Kidney tubule cell (primary cell): ENCODE measurements at regions not wholly inside any gene's neighbourhood (a gene's known extent, or its start where the extent isn't known, plus 50 kb on each side); places are given as distances from the start of the nearest gene placed in this dataset.
A peak's percentile ranks its signal among the peaks of the same experiment; 100 is the strongest.

Experiments
- DNase-seq: peaks from one replicate; pipeline ENCODE4 v3.0.0-alpha.2; 2018; ENCODE audit warnings: low spot score

DNA sequence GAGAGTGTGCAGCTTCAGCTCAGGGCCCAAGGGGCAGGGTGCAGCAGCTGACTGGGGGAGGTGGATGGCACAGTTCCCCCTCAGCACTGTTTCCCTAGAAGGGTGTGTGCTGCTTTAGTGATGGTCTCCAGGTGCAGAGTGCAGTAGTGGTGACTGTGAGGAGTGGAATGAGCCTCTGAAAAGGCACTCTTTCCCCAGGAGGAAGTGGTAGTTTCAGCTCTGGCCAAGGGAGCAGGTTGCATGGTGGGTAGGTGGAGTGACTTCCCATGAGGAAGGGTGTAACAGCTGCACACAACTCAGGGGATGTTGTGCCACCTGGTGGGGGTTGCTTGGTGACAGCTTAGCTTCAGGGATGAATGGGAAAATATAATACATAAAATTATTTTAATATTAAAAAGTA lies 251.5 kb upstream of the NXPH2 start:
- DNase-seq, result peak; percentile 87

DNA sequence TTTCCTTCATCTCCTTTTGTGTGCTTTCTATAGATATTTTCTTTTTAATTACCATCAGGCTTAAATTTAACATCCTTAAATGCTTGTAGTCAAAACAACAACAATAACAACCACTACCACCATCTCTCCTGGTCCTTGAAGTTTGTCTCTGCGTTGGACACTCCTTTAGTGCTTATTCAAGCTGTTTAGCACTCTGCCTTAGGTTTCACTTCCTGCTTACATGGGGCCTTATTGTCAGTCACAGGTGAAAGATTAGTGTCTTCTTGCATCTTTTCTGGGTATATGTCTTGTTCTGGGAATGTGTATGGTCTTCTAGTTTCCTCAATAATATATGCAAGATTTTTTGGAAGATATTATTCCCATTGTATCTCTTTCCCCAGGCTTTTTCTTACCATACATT lies 240.1 kb upstream of the NXPH2 start:
- no peak for DNase-seq

DNA sequence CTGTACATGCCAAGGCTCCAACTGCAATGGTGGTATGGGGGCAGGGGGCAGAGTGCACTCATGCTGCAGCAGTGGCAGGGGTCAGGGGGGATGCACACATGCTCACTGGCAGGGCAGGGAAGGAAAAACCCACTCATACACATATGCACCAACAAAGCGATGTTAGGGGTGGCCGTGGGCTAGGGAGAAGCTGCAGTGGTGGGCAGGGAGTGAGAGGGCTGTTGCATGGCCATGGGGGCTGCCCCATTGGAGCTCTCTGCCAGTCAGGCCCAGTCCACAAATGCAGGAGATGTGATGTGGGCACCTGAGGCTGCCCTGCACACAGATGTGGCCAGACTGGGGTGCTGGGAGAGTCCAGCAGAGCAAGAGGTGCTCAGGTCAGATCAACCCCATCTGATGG lies 238.1 kb upstream of the NXPH2 start:
- DNase-seq, result no peak

- DNase-seq, result no peak
Observed at GRCh38 chr2:139007130-139007529, 226.9 kb upstream of the NXPH2 start.

DNA sequence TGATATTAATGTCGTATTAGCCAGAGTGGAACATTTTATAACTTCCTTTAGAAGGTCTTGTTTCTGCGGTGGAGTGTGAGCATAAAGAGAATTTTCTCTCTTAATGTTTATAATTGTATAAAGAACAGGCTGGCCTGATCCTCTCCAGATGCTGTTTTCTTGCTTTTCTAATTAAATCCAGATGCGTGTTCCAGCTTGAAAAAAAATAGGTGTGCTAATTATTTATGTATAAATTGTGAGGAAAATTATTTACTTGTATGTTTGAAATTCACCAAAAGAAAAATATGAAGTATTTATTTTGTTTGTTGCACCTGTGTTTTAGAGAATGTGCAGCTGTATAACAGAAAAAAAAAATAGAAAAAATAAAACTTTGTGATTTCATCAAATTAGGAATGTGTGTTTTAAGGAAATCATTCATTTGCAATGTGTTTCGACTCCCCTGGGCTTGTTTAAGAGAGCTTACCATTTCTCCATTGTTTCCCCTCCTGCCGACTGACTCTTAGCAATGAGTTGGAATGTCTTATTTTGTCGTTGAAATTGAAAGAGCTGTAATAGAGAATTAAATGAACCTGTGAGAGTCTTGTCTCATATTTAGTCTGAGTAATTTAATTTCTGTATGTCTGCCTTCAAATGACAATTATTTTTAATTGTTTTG lies 220.1 kb upstream of the NXPH2 start:
- no peak for DNase-seq

- DNase-seq, result peak; percentile 94
Observed at GRCh38 chr2:138997856-138998517, 217.8 kb upstream of the NXPH2 start.

DNA sequence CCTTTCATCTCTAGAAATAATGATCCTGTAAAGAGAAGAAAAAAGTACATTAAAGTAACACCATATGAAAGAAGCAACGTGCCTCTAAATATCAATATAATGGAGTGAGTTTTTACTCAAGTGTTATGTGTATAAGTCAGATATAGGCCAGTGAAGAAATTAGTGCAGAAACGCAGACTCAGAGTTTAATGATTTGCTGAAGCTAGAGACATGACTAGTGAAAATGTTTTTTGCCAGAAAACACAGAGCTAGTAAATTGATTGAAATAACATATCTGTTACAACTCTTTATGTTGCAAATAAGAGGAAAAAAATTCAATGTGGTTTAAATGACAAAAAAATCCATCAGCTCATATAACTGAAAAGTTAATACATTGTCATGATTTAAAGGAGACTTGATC lies 217.2 kb upstream of the NXPH2 start:
- DNase-seq, result peak; percentile 66

DNA sequence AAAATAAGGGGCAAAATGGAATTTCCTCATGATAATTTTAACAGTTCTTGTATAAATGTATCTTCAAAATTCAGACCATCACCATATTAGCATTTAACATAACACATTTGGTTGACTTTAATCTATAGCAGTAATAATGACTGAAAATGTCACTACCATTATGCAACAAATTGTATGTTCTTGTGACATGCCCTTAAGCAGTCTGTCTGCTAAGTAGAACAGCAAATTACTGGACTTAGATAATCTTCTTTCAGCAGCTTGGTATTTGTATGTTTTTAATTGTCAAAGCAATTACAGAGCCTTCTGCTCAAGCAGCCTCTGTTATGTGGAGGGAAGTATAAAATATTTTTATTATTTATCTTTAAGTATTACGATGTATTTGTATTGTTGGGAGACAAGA lies 214.3 kb upstream of the NXPH2 start:
- DNase-seq, result no peak

DNA sequence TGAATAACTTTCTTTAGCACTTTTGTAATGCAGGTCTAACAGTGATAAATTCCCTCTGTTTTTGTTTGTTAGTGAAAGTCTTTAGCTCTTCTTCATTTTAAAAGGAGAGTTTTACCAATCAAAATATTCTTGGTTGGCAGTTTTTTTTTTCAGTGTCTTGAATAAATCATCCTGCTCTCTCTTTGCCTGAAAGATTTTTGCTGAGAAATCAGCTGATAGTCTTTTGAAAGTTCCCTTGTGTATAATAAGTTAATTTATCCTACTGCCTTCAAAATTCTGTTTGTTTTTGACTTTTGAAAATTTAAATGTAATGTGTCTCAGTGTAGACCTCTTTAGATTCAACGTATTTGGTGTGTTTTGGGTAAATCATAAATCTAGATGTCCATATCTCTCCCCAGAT lies 205.7 kb upstream of the NXPH2 start:
- no peak for DNase-seq

GRCh38 chr2:138979131-138979785 lies 199.1 kb upstream of the NXPH2 start:
- DNase-seq, result no peak

- DNase-seq, result peak; percentile 63
Observed at GRCh38 chr2:138974651-138975050, 194.5 kb upstream of the NXPH2 start.

DNA sequence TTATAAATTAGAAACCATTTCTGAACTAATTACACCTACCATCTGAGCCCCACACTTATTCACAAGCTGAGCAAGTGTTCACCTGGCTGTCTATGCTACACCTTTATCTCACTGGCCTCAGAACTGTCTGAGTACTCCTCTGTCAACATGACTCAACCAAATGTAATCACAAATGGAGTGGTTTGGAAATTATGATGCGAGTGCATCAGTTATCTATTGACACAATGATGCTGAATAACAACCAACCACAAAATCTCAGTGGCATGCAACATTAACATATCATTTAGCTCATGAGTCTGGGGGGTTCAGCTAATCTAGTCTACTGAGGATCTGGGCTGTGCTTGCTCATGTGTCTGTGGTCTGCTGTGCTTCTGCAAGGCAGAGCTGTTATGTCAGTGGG lies 184.2 kb upstream of the NXPH2 start:
- peak; percentile 90 for DNase-seq

GRCh38 chr2:138962686-138963085 lies 182.5 kb upstream of the NXPH2 start:
- no peak for DNase-seq

- no peak for DNase-seq
Observed at GRCh38 chr2:138960191-138960590, 180.0 kb upstream of the NXPH2 start.

- no peak for DNase-seq
Observed at GRCh38 chr2:138959031-138959430, 178.8 kb upstream of the NXPH2 start.

- peak; percentile 18 for DNase-seq
Observed at GRCh38 chr2:138956116-138956515, 175.9 kb upstream of the NXPH2 start.

DNA sequence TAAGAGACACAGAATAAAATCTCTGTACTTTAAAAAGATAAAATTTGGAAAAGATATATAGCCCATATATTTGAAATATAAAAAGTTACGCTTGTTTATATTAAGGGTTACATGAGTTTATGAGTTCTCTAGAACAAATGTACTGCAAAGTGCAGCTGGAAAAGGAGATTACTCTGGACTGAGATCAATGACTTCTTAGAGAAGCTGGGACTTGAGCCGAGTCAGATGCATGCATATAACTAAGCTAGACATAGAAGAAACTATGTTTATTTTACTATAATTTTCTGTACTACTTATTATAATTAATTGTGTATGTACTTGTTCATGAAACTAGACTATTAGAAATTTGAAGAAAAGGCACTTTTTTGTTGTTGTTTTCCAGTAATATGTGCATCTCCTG lies 170.3 kb upstream of the NXPH2 start:
- no peak for DNase-seq

DNA sequence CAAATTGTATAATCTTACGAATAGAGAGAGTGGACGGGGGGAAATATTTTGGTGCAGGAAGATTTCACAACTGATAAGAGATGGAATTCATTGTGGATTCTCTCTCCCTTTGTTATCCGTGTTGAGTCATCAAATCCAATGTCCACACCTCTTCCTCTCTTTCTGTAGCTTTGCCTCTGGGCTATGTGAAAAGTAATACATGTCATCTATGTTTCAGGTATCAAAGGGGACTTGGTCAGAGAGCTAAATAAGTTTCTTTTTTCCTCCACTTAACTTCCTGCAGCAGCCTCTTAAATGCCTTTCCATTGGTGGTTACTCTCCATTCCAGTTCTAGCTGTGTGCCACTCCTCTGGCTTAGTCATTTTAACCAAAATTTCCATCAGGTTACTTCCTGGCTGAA lies 169.3 kb upstream of the NXPH2 start:
- DNase-seq, result peak; percentile 83

DNA sequence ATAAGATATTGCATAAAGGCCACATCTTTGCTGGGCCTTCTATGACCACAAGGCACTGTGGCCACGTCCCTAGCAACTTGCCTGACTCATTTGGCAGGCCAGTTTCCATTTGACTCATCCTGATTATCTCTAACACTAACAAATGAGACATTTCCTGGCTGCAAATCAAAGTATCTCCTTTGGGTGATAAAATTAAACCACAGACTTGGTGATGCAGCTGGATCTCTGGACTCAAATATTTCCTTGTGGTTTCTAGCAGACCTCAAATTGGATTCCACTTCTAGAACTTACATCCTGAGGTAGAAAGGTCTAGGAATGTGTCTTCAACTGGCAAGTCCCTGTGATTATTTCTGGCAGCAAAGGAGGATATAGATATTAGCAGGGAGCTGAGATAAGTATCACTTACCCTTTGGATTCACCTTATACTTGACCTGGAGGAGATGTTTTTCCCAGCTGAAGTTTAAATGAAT lies 167.9 kb upstream of the NXPH2 start:
- DNase-seq, result peak; percentile 100

GRCh38 chr2:138943470-138943869 lies 163.3 kb upstream of the NXPH2 start:
- no peak for DNase-seq

- no peak for DNase-seq
Observed at GRCh38 chr2:138942466-138942865, 162.3 kb upstream of the NXPH2 start.

- no peak for DNase-seq
Observed at GRCh38 chr2:138931284-138932256, 151.4 kb upstream of the NXPH2 start.
